ENCODE measurements at regions not wholly inside any gene's neighbourhood (a gene's known extent, or its start where the extent isn't known, plus 50 kb on each side); places are given as distances from the start of the nearest gene placed in this dataset.

DNA sequence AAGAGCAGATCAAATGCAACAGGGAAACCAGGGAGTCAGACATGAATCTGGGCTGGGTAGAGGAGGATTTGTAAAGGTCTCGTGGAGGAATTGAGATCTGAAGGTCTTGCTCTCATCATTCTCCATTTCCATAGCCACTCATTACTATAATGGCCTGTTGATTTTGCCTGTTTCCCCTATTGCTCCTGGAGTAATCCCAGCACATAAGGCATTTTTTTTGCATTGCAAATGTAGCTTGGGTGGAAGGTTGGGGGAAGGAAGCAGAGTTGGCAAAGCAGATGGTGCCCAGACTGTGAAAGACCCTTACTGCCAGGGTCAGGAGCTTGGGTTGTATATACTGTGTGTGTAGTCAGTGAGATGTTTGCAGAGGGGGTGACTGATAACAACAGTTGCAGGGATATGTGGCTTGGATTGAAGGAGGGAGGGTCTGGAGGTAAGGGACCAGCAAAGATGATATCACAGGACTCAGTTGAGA is 116.0 kb downstream of the TTC6 start (continued):
- TF ChIP-seq, protein P1, sequence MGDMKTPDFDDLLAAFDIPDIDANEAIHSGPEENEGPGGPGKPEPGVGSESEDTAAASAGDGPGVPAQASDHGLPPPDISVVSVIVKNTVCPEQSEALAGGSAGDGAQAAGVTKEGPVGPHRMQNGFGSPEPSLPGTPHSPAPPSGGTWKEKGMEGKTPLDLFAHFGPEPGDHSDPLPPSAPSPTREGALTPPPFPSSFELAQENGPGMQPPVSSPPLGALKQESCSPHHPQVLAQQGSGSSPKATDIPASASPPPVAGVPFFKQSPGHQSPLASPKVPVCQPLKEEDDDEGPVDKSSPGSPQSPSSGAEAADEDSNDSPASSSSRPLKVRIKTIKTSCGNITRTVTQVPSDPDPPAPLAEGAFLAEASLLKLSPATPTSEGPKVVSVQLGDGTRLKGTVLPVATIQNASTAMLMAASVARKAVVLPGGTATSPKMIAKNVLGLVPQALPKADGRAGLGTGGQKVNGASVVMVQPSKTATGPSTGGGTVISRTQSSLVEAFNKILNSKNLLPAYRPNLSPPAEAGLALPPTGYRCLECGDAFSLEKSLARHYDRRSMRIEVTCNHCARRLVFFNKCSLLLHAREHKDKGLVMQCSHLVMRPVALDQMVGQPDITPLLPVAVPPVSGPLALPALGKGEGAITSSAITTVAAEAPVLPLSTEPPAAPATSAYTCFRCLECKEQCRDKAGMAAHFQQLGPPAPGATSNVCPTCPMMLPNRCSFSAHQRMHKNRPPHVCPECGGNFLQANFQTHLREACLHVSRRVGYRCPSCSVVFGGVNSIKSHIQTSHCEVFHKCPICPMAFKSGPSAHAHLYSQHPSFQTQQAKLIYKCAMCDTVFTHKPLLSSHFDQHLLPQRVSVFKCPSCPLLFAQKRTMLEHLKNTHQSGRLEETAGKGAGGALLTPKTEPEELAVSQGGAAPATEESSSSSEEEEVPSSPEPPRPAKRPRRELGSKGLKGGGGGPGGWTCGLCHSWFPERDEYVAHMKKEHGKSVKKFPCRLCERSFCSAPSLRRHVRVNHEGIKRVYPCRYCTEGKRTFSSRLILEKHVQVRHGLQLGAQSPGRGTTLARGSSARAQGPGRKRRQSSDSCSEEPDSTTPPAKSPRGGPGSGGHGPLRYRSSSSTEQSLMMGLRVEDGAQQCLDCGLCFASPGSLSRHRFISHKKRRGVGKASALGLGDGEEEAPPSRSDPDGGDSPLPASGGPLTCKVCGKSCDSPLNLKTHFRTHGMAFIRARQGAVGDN (CRISPR knock-in tag; IDR thresholded peaks at IDR 0.05) = no peak
- TF ChIP-seq POLR2AphosphoS2 (IDR thresholded peaks at IDR 0.05; ENCODE audit: low read depth, low read length) (no peak), ZNF235 (CRISPR knock-in tag; IDR thresholded peaks at IDR 0.05; ENCODE audit: borderline replicate concordance) (no peak), SOX5 (CRISPR knock-in tag; IDR thresholded peaks at IDR 0.05; ENCODE audit: borderline replicate concordance) (no peak), ZNF772 (CRISPR knock-in tag; IDR thresholded peaks at IDR 0.05) (no peak), ZNF17 (CRISPR knock-in tag; IDR thresholded peaks at IDR 0.05) (no peak), GABPA (IDR thresholded peaks at IDR 0.05; ENCODE audit: low read depth, low read length) (no peak), GABPA (CRISPR knock-in tag; IDR thresholded peaks at IDR 0.05; ENCODE audit: low read depth) (no peak), AKNA (CRISPR knock-in tag; IDR thresholded peaks at IDR 0.05; ENCODE audit: borderline replicate concordance) (no peak), CEBPB (IDR thresholded peaks at IDR 0.05; ENCODE audit: borderline replicate concordance, low read depth, low read length) (0 out of 2 replicates have a peak, but pooled peaks have one; percentile 9), ZC3H4 (CRISPR knock-in tag; IDR thresholded peaks at IDR 0.05; ENCODE audit: borderline replicate concordance) (no peak), SSRP1 (CRISPR knock-in tag; IDR thresholded peaks at IDR 0.05) (no peak), STAG1 (CRISPR knock-in tag; IDR thresholded peaks at IDR 0.05) (no peak), RFXANK (CRISPR knock-in tag; IDR thresholded peaks at IDR 0.05) (no peak), RORA (CRISPR knock-in tag; IDR thresholded peaks at IDR 0.05) (no peak)
- TF ChIP-seq, protein P2, sequence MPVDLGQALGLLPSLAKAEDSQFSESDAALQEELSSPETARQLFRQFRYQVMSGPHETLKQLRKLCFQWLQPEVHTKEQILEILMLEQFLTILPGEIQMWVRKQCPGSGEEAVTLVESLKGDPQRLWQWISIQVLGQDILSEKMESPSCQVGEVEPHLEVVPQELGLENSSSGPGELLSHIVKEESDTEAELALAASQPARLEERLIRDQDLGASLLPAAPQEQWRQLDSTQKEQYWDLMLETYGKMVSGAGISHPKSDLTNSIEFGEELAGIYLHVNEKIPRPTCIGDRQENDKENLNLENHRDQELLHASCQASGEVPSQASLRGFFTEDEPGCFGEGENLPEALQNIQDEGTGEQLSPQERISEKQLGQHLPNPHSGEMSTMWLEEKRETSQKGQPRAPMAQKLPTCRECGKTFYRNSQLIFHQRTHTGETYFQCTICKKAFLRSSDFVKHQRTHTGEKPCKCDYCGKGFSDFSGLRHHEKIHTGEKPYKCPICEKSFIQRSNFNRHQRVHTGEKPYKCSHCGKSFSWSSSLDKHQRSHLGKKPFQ (CRISPR knock-in tag; IDR thresholded peaks at IDR 0.05; ENCODE audit: insufficient replicate concordance) = no peak
- TF ChIP-seq, protein P3, sequence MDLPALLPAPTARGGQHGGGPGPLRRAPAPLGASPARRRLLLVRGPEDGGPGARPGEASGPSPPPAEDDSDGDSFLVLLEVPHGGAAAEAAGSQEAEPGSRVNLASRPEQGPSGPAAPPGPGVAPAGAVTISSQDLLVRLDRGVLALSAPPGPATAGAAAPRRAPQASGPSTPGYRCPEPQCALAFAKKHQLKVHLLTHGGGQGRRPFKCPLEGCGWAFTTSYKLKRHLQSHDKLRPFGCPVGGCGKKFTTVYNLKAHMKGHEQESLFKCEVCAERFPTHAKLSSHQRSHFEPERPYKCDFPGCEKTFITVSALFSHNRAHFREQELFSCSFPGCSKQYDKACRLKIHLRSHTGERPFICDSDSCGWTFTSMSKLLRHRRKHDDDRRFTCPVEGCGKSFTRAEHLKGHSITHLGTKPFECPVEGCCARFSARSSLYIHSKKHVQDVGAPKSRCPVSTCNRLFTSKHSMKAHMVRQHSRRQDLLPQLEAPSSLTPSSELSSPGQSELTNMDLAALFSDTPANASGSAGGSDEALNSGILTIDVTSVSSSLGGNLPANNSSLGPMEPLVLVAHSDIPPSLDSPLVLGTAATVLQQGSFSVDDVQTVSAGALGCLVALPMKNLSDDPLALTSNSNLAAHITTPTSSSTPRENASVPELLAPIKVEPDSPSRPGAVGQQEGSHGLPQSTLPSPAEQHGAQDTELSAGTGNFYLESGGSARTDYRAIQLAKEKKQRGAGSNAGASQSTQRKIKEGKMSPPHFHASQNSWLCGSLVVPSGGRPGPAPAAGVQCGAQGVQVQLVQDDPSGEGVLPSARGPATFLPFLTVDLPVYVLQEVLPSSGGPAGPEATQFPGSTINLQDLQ (CRISPR knock-in tag; IDR thresholded peaks at IDR 0.05) = no peak
